Lung (tissue), 11 donors: ENCODE measurements at regions not wholly inside any gene's neighbourhood (a gene's known extent, or its start where the extent isn't known, plus 50 kb on each side); places are given as distances from the start of the nearest gene placed in this dataset.

Experiments used
- ATAC-seq: fragments of 200-7000 bp; cut with Tn5 transposase; one replicate; pipeline ENCODE4 v1.9.1; 2020; ENCODE audit warnings: moderate number of reproducible peaks; ENCODE audit not compliant: insufficient read depth, low FRiP score
- DNase-seq, 3 donors: peaks; one replicate each; pipeline ENCODE4 v3.0.0-alpha.2; 2013 to 2017
- H3K27ac ChIP-seq, 2 donors: one replicate each; pipeline ENCODE4 v1.5.1; 2013; ENCODE audit warnings: mild to moderate bottlenecking in 2 of 2, moderate library complexity in 2 of 2, control low read depth in 1 of 2, inconsistent platforms in 1 of 2, low read depth in 1 of 2, low read length in 1 of 2
- H3K27me3 ChIP-seq, 3 donors: one replicate each; pipeline ENCODE4 v1.5.1; 2013; ENCODE audit warnings: low read length in 2 of 3; ENCODE audit not compliant: control insufficient read depth in 3 of 3, insufficient read depth in 3 of 3
- H3K36me3 ChIP-seq, 4 donors: one replicate each; pipeline ENCODE4 v1.5.1; 2013; ENCODE audit warnings: low read length in 4 of 4, mild to moderate bottlenecking in 1 of 4, moderate library complexity in 1 of 4; ENCODE audit not compliant: control insufficient read depth in 4 of 4, insufficient read depth in 4 of 4
- H3K4me1 ChIP-seq, 5 donors: one replicate each; pipeline ENCODE4 v1.5.1; 2013; ENCODE audit warnings: low read length in 5 of 5, mild to moderate bottlenecking in 2 of 5, moderate library complexity in 1 of 5; ENCODE audit not compliant: control insufficient read depth in 5 of 5, insufficient read depth in 5 of 5
- H3K4me3 ChIP-seq: one replicate; pipeline ENCODE4 v1.5.1; 2013; ENCODE audit warnings: mild to moderate bottlenecking, control low read depth, moderate library complexity
- H3K9ac ChIP-seq, 2 donors: one replicate each; pipeline ENCODE4 v1.5.1; 2013; ENCODE audit warnings: low read length in 2 of 2, control low read depth in 1 of 2; ENCODE audit not compliant: insufficient read depth in 1 of 2
- H3K9me3 ChIP-seq, 4 donors: one replicate each; pipeline ENCODE4 v1.5.1; 2013; ENCODE audit warnings: low read length in 3 of 4, mild to moderate bottlenecking in 1 of 4, moderate library complexity in 1 of 4; ENCODE audit not compliant: control insufficient read depth in 4 of 4, insufficient read depth in 3 of 4
- WGBS, 2 donors: extraction: QIAGEN DNeasy Blood & Tissue Kit; methylation state at CpG; one replicate each; pipeline ENCODE4 v1.1.7; 2013; 5-methylcytosine and 5-hydroxymethylcytosine counted together
- TF ChIP-seq, protein P1 (sequence below): IDR thresholded peaks from 2 replicates; pipeline ENCODE4 v1.5.1; 2012; ENCODE audit warnings: mild to moderate bottlenecking; ENCODE audit errors: control extremely low read depth, extremely low read depth
- donor health status: control.
- donor health status: control.
- donor health status: Bipolar disorder and iron deficiency.
- donor health status: healthy.
- donor health status: DM: yes; HTN: yes; CAD: no.

DNA sequence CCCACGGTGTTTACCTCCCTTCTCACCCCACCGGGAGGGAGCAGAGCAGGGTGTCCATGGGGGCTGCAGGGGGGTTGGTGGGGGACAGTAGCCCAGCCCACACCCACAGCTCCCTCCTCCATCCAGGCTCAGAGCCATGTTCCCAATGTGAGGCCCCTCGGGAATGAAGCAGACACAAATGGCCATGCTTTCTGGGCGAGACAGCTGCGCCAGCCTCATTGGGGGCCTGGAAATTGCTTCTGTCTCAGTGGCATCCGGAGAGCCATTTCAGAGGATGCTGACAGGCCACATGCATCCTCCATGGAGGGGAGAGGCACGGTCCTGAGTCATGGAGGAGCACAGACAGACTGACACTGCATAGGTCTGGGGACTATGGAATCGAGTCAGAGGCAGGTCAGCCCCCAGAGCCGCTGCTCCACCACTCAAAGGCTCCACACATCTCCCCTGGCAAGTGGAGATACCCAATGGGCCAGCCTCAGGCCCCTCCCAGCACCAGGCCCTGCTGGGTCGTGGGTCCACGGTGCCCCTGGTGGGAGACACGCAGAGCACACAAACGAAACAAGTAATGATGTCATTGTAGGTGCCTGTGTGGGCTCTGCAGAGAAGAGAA lies 59.6 kb upstream of the ENPP7 start:
- TF ChIP-seq, protein P1, sequence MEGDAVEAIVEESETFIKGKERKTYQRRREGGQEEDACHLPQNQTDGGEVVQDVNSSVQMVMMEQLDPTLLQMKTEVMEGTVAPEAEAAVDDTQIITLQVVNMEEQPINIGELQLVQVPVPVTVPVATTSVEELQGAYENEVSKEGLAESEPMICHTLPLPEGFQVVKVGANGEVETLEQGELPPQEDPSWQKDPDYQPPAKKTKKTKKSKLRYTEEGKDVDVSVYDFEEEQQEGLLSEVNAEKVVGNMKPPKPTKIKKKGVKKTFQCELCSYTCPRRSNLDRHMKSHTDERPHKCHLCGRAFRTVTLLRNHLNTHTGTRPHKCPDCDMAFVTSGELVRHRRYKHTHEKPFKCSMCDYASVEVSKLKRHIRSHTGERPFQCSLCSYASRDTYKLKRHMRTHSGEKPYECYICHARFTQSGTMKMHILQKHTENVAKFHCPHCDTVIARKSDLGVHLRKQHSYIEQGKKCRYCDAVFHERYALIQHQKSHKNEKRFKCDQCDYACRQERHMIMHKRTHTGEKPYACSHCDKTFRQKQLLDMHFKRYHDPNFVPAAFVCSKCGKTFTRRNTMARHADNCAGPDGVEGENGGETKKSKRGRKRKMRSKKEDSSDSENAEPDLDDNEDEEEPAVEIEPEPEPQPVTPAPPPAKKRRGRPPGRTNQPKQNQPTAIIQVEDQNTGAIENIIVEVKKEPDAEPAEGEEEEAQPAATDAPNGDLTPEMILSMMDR = no peak
- Histone ChIP-seq H3K9ac (no peak overlapping the region), H3K9me3 (peaks cover 0 to 25% (median 5%) of the 10 kb centered on the region in 4 donors), H3K4me1 (peaks cover 0 to 14% (median 0%) of the 10 kb centered on the region in 5 donors), H3K27me3 (peaks cover 0 to 10% (median 4%) of the 10 kb centered on the region in 3 donors), H3K4me3 (no peak overlapping the region), H3K27ac (no peak overlapping the region), H3K36me3 (no peaks in the 10 kb centered on the region)
- 45 to 53% methylated on average over 13 of the region's 13 CpGs for WGBS, 2 donors
- ATAC-seq (no peak), DNase-seq (no peak)

DNA sequence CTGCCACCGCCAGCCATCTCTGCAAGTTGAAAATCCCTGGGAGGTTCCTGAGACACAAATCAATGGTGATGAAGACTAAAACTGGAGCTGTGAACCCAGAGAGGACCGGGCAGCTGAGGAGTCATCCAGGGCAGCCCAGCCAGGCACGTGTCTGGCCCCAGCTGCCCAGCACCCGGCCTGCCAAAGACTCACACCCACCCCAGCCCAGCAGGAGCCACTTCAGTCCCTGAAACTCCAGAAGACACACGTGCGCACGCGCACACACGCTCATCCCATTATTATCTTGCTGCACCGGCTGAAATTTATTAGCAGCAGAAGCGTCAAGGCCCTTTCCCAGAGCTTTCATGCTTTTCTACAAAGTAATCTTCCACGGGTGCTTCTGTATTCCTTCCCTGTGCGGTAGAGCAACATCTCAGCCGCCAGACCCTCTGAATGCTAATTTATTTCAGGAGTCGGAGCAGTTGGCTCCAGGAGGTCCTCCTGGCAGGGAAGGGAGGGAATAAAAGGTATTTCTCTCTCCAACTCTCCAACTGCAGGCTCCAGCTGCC lies 59.8 kb upstream of the RBFOX3 start:
- no peak overlapping the region for H3K9ac ChIP-seq
- ATAC-seq (no peak), DNase-seq (no peak)
- WGBS, 2 donors = 65 to 69% methylated on average over 15 of the region's 15 CpGs
- TF ChIP-seq, protein P1 = no peak
- no peak overlapping the region for H3K4me3 ChIP-seq
- H3K27ac ChIP-seq = no peak overlapping the region
- peaks cover 0 to 25% (median 5%) of the 10 kb centered on the region in 4 donors for H3K9me3 ChIP-seq
- no peaks in the 10 kb centered on the region for H3K36me3 ChIP-seq
- H3K27me3 ChIP-seq = peaks cover 0 to 10% (median 4%) of the 10 kb centered on the region in 3 donors
- peaks cover 0 to 14% (median 0%) of the 10 kb centered on the region in 5 donors for H3K4me1 ChIP-seq

- WGBS, 2 donors = 29 to 30% methylated on average over 4 of the region's 4 CpGs
- peaks cover 0 to 21% (median 0%) of the 10 kb centered on the region in 5 donors for H3K4me1 ChIP-seq
- no peak overlapping the region for H3K9ac ChIP-seq
- H3K27ac ChIP-seq = no peak overlapping the region
- DNase-seq (no peak), ATAC-seq (no peak)
- H3K9me3 ChIP-seq = peaks cover 0 to 22% (median 5%) of the 10 kb centered on the region in 4 donors
- peaks cover 0 to 10% (median 4%) of the 10 kb centered on the region in 3 donors for H3K27me3 ChIP-seq
- no peaks in the 10 kb centered on the region for H3K36me3 ChIP-seq
- TF ChIP-seq, protein P1 = no peak
- no peak overlapping the region for H3K4me3 ChIP-seq
Observed at GRCh38 chr17:79669861-79670260, 59.0 kb upstream of the RBFOX3 start.
